ENCODE measurements at regions not wholly inside any gene's neighbourhood (a gene's known extent, or its start where the extent isn't known, plus 50 kb on each side); places are given as distances from the start of the nearest gene placed in this dataset.

GRCh38 chr2:12610314-12610713, 106.4 kb upstream of the TRIB2 start:
- Histone ChIP-seq H3K36me3 (ENCODE audit: control insufficient read depth in 4 of 4, insufficient read depth in 4 of 4, low read length in 4 of 4) (no peaks in the 10 kb centered on the region), H3K27ac (ENCODE audit: low read depth in 1 of 2, low read length in 1 of 2) (no peak overlapping the region), H3K9me3 (ENCODE audit: control insufficient read depth in 4 of 4, insufficient read depth in 3 of 4, low read length in 3 of 4) (peaks cover 0 to 2% (median 0%) of the 10 kb centered on the region in 4 donors), H3K4me3 (no peak overlapping the region), H3K4me1 (ENCODE audit: control insufficient read depth in 5 of 5, insufficient read depth in 5 of 5, low read length in 5 of 5) (peaks cover 0 to 2% (median 0%) of the 10 kb centered on the region in 5 donors), H3K9ac (ENCODE audit: insufficient read depth in 1 of 2, low read length in 2 of 2) (no peak overlapping the region), H3K27me3 (ENCODE audit: control insufficient read depth in 3 of 3, insufficient read depth in 3 of 3, low read length in 2 of 3) (no peaks in the 10 kb centered on the region)
- DNase-seq (no peak), ATAC-seq (ENCODE audit: insufficient read depth, low FRiP score) (no peak)
- TF ChIP-seq CTCF (IDR thresholded peaks at IDR 0.05; ENCODE audit: control extremely low read depth, extremely low read depth): no peak

GRCh38 chr2:12612168-12612567, 104.6 kb upstream of the TRIB2 start:
- no peak overlapping the region for H3K27ac ChIP-seq (ENCODE audit: low read depth in 1 of 2, low read length in 1 of 2)
- H3K9me3 ChIP-seq (ENCODE audit: control insufficient read depth in 4 of 4, insufficient read depth in 3 of 4, low read length in 3 of 4): no peaks in the 10 kb centered on the region
- H3K27me3 ChIP-seq (ENCODE audit: control insufficient read depth in 3 of 3, insufficient read depth in 3 of 3, low read length in 2 of 3): no peaks in the 10 kb centered on the region
- H3K4me3 ChIP-seq: no peak overlapping the region
- ATAC-seq (ENCODE audit: insufficient read depth, low FRiP score) (no peak), DNase-seq (no peak)
- no peak overlapping the region for H3K9ac ChIP-seq (ENCODE audit: insufficient read depth in 1 of 2, low read length in 2 of 2)
- peaks cover 0 to 2% (median 0%) of the 10 kb centered on the region in 5 donors for H3K4me1 ChIP-seq (ENCODE audit: control insufficient read depth in 5 of 5, insufficient read depth in 5 of 5, low read length in 5 of 5)
- WGBS, 2 donors: 74 to 82% methylated on average over 2 of the region's 2 CpGs
- no peaks in the 10 kb centered on the region for H3K36me3 ChIP-seq (ENCODE audit: control insufficient read depth in 4 of 4, insufficient read depth in 4 of 4, low read length in 4 of 4)
- TF ChIP-seq CTCF (IDR thresholded peaks at IDR 0.05; ENCODE audit: control extremely low read depth, extremely low read depth): no peak

- 58 to 84% methylated on average over 2 of the region's 2 CpGs for WGBS, 2 donors
- no peak overlapping the region for H3K4me3 ChIP-seq
- no peak for DNase-seq
- H3K9ac ChIP-seq (ENCODE audit: insufficient read depth in 1 of 2, low read length in 2 of 2): no peak overlapping the region
- no peak for ATAC-seq (ENCODE audit: insufficient read depth, low FRiP score)
- H3K27me3 ChIP-seq (ENCODE audit: control insufficient read depth in 3 of 3, insufficient read depth in 3 of 3, low read length in 2 of 3): no peaks in the 10 kb centered on the region
- no peak overlapping the region for H3K27ac ChIP-seq (ENCODE audit: low read depth in 1 of 2, low read length in 1 of 2)
- no peaks in the 10 kb centered on the region for H3K36me3 ChIP-seq (ENCODE audit: control insufficient read depth in 4 of 4, insufficient read depth in 4 of 4, low read length in 4 of 4)
- no peak for TF ChIP-seq CTCF (IDR thresholded peaks at IDR 0.05; ENCODE audit: control extremely low read depth, extremely low read depth)
- H3K9me3 ChIP-seq (ENCODE audit: control insufficient read depth in 4 of 4, insufficient read depth in 3 of 4, low read length in 3 of 4): no peaks in the 10 kb centered on the region
- H3K4me1 ChIP-seq (ENCODE audit: control insufficient read depth in 5 of 5, insufficient read depth in 5 of 5, low read length in 5 of 5): peaks cover 0 to 3% (median 0%) of the 10 kb centered on the region in 5 donors
Observed at GRCh38 chr2:12612671-12613070, 104.1 kb upstream of the TRIB2 start.

GRCh38 chr2:12613137-12613835, 103.5 kb upstream of the TRIB2 start:
- H3K36me3 ChIP-seq (ENCODE audit: control insufficient read depth in 4 of 4, insufficient read depth in 4 of 4, low read length in 4 of 4): no peaks in the 10 kb centered on the region
- no peak for ATAC-seq (ENCODE audit: insufficient read depth, low FRiP score)
- DNase-seq: no peak
- H3K27ac ChIP-seq (ENCODE audit: low read depth in 1 of 2, low read length in 1 of 2): no peak overlapping the region
- H3K9ac ChIP-seq (ENCODE audit: insufficient read depth in 1 of 2, low read length in 2 of 2): no peak overlapping the region
- no peak overlapping the region for H3K4me3 ChIP-seq
- 76 to 84% methylated on average over 7 of the region's 7 CpGs for WGBS, 2 donors
- no peaks in the 10 kb centered on the region for H3K9me3 ChIP-seq (ENCODE audit: control insufficient read depth in 4 of 4, insufficient read depth in 3 of 4, low read length in 3 of 4)
- TF ChIP-seq CTCF (IDR thresholded peaks at IDR 0.05; ENCODE audit: control extremely low read depth, extremely low read depth): no peak
- H3K4me1 ChIP-seq (ENCODE audit: control insufficient read depth in 5 of 5, insufficient read depth in 5 of 5, low read length in 5 of 5): peaks cover 0 to 3% (median 0%) of the 10 kb centered on the region in 5 donors
- no peaks in the 10 kb centered on the region for H3K27me3 ChIP-seq (ENCODE audit: control insufficient read depth in 3 of 3, insufficient read depth in 3 of 3, low read length in 2 of 3)

All from lung (tissue), 11 donors.